GM20431 (cell line): ENCODE measurements at regions not wholly inside any gene's neighbourhood (a gene's known extent, or its start where the extent isn't known, plus 50 kb on each side); places are given as distances from the start of the nearest gene placed in this dataset.
"Not testable (repeated sequence)": the region's sequence is repeated elsewhere in the genome, so short reads cannot be mapped to it uniquely, and the experiment has no call there.

Experiments used
- in situ Hi-C: fragments of 300-500 bp; cut with MseI, MboI; formaldehyde crosslinking; loops from one replicate; pipeline ENCODE4 v1.15.0; 2020; ENCODE audit warnings: low sequenced_read_pairs; ENCODE audit not compliant: unreplicated experiment

GRCh38 chr5:125059255-125060002 is 313.0 kb upstream of the ZNF608 start:
- in situ Hi-C loops = no loop called here

- in situ Hi-C loops = no loop called here
Measured at GRCh38 chr5:125061726-125062125, 315.3 kb upstream of the ZNF608 start.

GRCh38 chr5:125064621-125065438 is 318.4 kb upstream of the ZNF608 start:
- in situ Hi-C loops = no loop called here

- in situ Hi-C loops = no loop called here
Measured at GRCh38 chr5:125065741-125066140, 319.3 kb upstream of the ZNF608 start.

- in situ Hi-C loops = no loop called here
Measured at GRCh38 chr5:125070961-125071360, 324.5 kb upstream of the ZNF608 start.

- in situ Hi-C loops = no loop called here
Measured at GRCh38 chr5:125073090-125073489, 326.7 kb upstream of the ZNF608 start.

GRCh38 chr5:125075567-125075966 is 329.1 kb upstream of the ZNF608 start:
- in situ Hi-C loops = no loop called here

- in situ Hi-C loops = not testable (repeated sequence)
Measured at GRCh38 chr5:125079028-125079427, 332.6 kb upstream of the ZNF608 start.

GRCh38 chr5:125081101-125081500 is 334.7 kb upstream of the ZNF608 start:
- in situ Hi-C loops = no loop called here

GRCh38 chr5:125083981-125084380 is 337.5 kb upstream of the ZNF608 start:
- in situ Hi-C loops = no loop called here

- in situ Hi-C loops = no loop called here
Measured at GRCh38 chr5:125085797-125086505, 339.5 kb upstream of the ZNF608 start.

GRCh38 chr5:125088522-125089105 is 342.2 kb upstream of the ZNF608 start:
- in situ Hi-C loops = no loop called here

- in situ Hi-C loops = not testable (repeated sequence)
Measured at GRCh38 chr5:125092138-125092537, 345.7 kb upstream of the ZNF608 start.

GRCh38 chr5:125093776-125094175 is 347.3 kb upstream of the ZNF608 start:
- in situ Hi-C loops = no loop called here

- in situ Hi-C loops = no loop called here
Measured at GRCh38 chr5:125100342-125100741, 353.9 kb upstream of the ZNF608 start.

- in situ Hi-C loops = no loop called here
Measured at GRCh38 chr5:125100951-125101350, 354.5 kb upstream of the ZNF608 start.

- in situ Hi-C loops = no loop called here
Measured at GRCh38 chr5:125103459-125103858, 357.0 kb upstream of the ZNF608 start.

- in situ Hi-C loops = no loop called here
Measured at GRCh38 chr5:125106271-125106670, 359.8 kb upstream of the ZNF608 start.

- in situ Hi-C loops = no loop called here
Measured at GRCh38 chr5:125106881-125107280, 360.4 kb upstream of the ZNF608 start.

- in situ Hi-C loops = no loop called here
Measured at GRCh38 chr5:125109293-125109692, 362.9 kb upstream of the ZNF608 start.
